Activated CD4-positive, alpha-beta T cell treated with anti-CD3 and anti-CD28 coated beads for 4 hours (primary cell): ENCODE measurements at regions not wholly inside any gene's neighbourhood (a gene's known extent, or its start where the extent isn't known, plus 50 kb on each side); places are given as distances from the start of the nearest gene placed in this dataset.

Experiments used
- DNase-seq, 2 donors: peaks; one replicate each; pipeline ENCODE4 v3.0.0-alpha.2; 2020

- peak; percentile 34 to 37 for DNase-seq
Measured at GRCh38 chr13:44191504-44192171, 182.0 kb upstream of the SERP2 start.

GRCh38 chr13:44193731-44194130 lies 179.9 kb upstream of the SERP2 start:
- DNase-seq: no peak

GRCh38 chr13:44195245-44195644 lies 178.4 kb upstream of the SERP2 start:
- DNase-seq: no peak

GRCh38 chr13:44196196-44196751 lies 177.3 kb upstream of the SERP2 start:
- no peak for DNase-seq

GRCh38 chr13:44197791-44198770 lies 175.5 kb upstream of the SERP2 start:
- no peak for DNase-seq

- no peak for DNase-seq
Measured at GRCh38 chr13:44198826-44199225, 174.8 kb upstream of the SERP2 start.

- no peak for DNase-seq
Measured at GRCh38 chr13:44199627-44200207, 173.9 kb upstream of the SERP2 start.

GRCh38 chr13:44206434-44206833 lies 167.2 kb upstream of the SERP2 start:
- no peak for DNase-seq

- DNase-seq: no peak
Measured at GRCh38 chr13:44207476-44207875, 166.1 kb upstream of the SERP2 start.

- no peak for DNase-seq
Measured at GRCh38 chr13:44210525-44210924, 163.1 kb upstream of the SERP2 start.

GRCh38 chr13:44211286-44211685 lies 162.3 kb upstream of the SERP2 start:
- no peak for DNase-seq

GRCh38 chr13:44211704-44212346 lies 161.8 kb upstream of the SERP2 start:
- no peak for DNase-seq

- DNase-seq: no peak
Measured at GRCh38 chr13:44212633-44213396, 160.8 kb upstream of the SERP2 start.

GRCh38 chr13:44218501-44219240 lies 155.0 kb upstream of the SERP2 start:
- no peak for DNase-seq

- DNase-seq: no peak
Measured at GRCh38 chr13:44219577-44220548, 153.8 kb upstream of the SERP2 start.

GRCh38 chr13:44220948-44221347 lies 152.7 kb upstream of the SERP2 start:
- no peak for DNase-seq

GRCh38 chr13:44221657-44222056 lies 152.0 kb upstream of the SERP2 start:
- DNase-seq: no peak

- DNase-seq: no peak
Measured at GRCh38 chr13:44223770-44224444, 149.7 kb upstream of the SERP2 start.

GRCh38 chr13:44224450-44225149 lies 149.0 kb upstream of the SERP2 start:
- DNase-seq: no peak
